ENCODE measurements at regions not wholly inside any gene's neighbourhood (a gene's known extent, or its start where the extent isn't known, plus 50 kb on each side); places are given as distances from the start of the nearest gene placed in this dataset. TPM values are rescaled to one million over a fixed set of nuclear protein-coding genes. Genes with fewer than 3 reads are reported as not detected.

GRCh38 chr5:7331131-7331530 lies 64.8 kb upstream of the ADCY2 start:
- Histone ChIP-seq H3K9ac (ENCODE audit: low read depth in 1 of 2, low read length in 2 of 2) (no peak overlapping the region), H3K36me3 (ENCODE audit: control insufficient read depth in 4 of 4, insufficient read depth in 3 of 4, low read depth in 1 of 4, low read length in 3 of 4) (no peaks in the 10 kb centered on the region), H3K4me3 (ENCODE audit: low read depth in 1 of 3, low read length in 3 of 3) (no peak overlapping the region), H3K27me3 (ENCODE audit: control insufficient read depth in 4 of 4, insufficient read depth in 4 of 4, low read length in 3 of 4) (peaks cover 0 to 4% (median 0%) of the 10 kb centered on the region in 4 donors), H3K27ac (ENCODE audit: low read depth in 1 of 2, low read length in 2 of 2) (no peak overlapping the region), H3K9me3 (ENCODE audit: control insufficient read depth in 4 of 4, low read length in 3 of 4) (peaks cover 0 to 7% (median 1%) of the 10 kb centered on the region in 4 donors), H3K4me1 (ENCODE audit: control insufficient read depth in 4 of 4, insufficient read depth in 4 of 4, low read length in 3 of 4) (no peaks in the 10 kb centered on the region)
- TF ChIP-seq NR2F2 (IDR thresholded peaks at IDR 0.05) = no peak
- TF ChIP-seq TAF1 (conservative IDR thresholded peaks at IDR 0.05) = no peak
- no peak for TF ChIP-seq REST (IDR thresholded peaks at IDR 0.05)
- no peak for TF ChIP-seq JUND (IDR thresholded peaks at IDR 0.05)
- no peak for DNase-seq (ENCODE audit: low spot score)
- WGBS = 56% methylated on average over 7 of the region's 7 CpGs

Small RNA genes lying in the stretch of these regions (small RNA-seq; reads per million reads assigned to genes)
- gene RF00017 = not detected
- gene RNA5SP176 = not detected

All from liver (tissue), 8 donors.